SK-N-MC (cell line): ENCODE measurements at regions not wholly inside any gene's neighbourhood (a gene's known extent, or its start where the extent isn't known, plus 50 kb on each side); places are given as distances from the start of the nearest gene placed in this dataset.
"Not testable (repeated sequence)": the region's sequence is repeated elsewhere in the genome, so short reads cannot be mapped to it uniquely, and the experiment has no call there.

Experiments used
- DNase-seq: peaks from one replicate; pipeline ENCODE4 v3.0.0-alpha.2; 2011; ENCODE audit warnings: low read depth, low spot score
- H3K27ac ChIP-seq: fragments of 200-600 bp; sonication (generic); 2 replicates; pipeline ENCODE4 v1.5.1; 2016; ENCODE audit warnings: mixed run types
- H3K36me3 ChIP-seq: fragments of 200-600 bp; sonication (generic); 2 replicates; pipeline ENCODE4 v1.6.1; 2017; ENCODE audit warnings: antibody characterized with exemption, low read length, mixed read lengths; ENCODE audit not compliant: insufficient read depth
- H3K4me3 ChIP-seq: fragments of 200-600 bp; sonication (generic); 2 replicates; pipeline ENCODE4 v1.5.1; 2016
- H3K9ac ChIP-seq: fragments of 200-600 bp; sonication (generic); 2 replicates; pipeline ENCODE4 v1.8.0; 2017; ENCODE audit warnings: mixed run types, mixed read lengths; ENCODE audit not compliant: insufficient read length
- H3K9me3 ChIP-seq: fragments of 200-600 bp; sonication (generic); 2 replicates; pipeline ENCODE4 v1.6.1; 2017; ENCODE audit warnings: low read depth, mild to moderate bottlenecking, antibody characterized with exemption, low read length, moderate library complexity, mixed read lengths
- EZH2 ChIP-seq: fragments of 200-600 bp; sonication (generic); IDR thresholded peaks from one replicate; pipeline ENCODE4 v1.6.1; 2017; ENCODE audit warnings: antibody characterized with exemption
- FOXP2 ChIP-seq: optimal IDR thresholded peaks from 2 replicates; pipeline ENCODE3; 2011; ENCODE audit warnings: mild to moderate bottlenecking, moderate library complexity; ENCODE audit not compliant: insufficient read depth; ENCODE audit errors: extremely low read length, control extremely low read depth
- POLR2AphosphoS5 ChIP-seq: IDR thresholded peaks from 2 replicates; pipeline ENCODE4 v1.6.1; 2012; ENCODE audit warnings: mild to moderate bottlenecking, low read depth, low read length, borderline replicate concordance

- Histone ChIP-seq H3K27ac (no peak overlapping the region), H3K9ac (no peak overlapping the region), H3K4me3 (no peak overlapping the region), H3K9me3 (no peaks in the 10 kb centered on the region), H3K36me3 (no peaks in the 10 kb centered on the region)
- no peak for TF ChIP-seq POLR2AphosphoS5
- no peak for TF ChIP-seq EZH2
- TF ChIP-seq FOXP2, result no peak
- no peak for DNase-seq
Observed at GRCh38 chr6:168242940-168243225, 76.7 kb downstream of the DACT2 start.

GRCh38 chr6:168242111-168242939 is 77.3 kb downstream of the DACT2 start:
- TF ChIP-seq EZH2 (no peak), POLR2AphosphoS5 (no peak), FOXP2 (no peak)
- Histone ChIP-seq H3K9me3 (no peaks in the 10 kb centered on the region), H3K27ac (no peak overlapping the region), H3K36me3 (no peaks in the 10 kb centered on the region), H3K4me3 (no peak overlapping the region), H3K9ac (no peak overlapping the region)
- DNase-seq, result no peak

GRCh38 chr6:168240160-168240559 is 79.4 kb downstream of the DACT2 start:
- no peak overlapping the region for H3K27ac ChIP-seq
- no peaks in the 10 kb centered on the region for H3K9me3 ChIP-seq
- DNase-seq, result no peak
- TF ChIP-seq POLR2AphosphoS5 (no peak), FOXP2 (no peak), EZH2 (no peak)
- no peaks in the 10 kb centered on the region for H3K36me3 ChIP-seq
- H3K9ac ChIP-seq, result no peak overlapping the region
- H3K4me3 ChIP-seq, result no peak overlapping the region

- Histone ChIP-seq H3K4me3 (no peak overlapping the region), H3K27ac (no peak overlapping the region), H3K9me3 (no peaks in the 10 kb centered on the region), H3K9ac (no peak overlapping the region), H3K36me3 (no peaks in the 10 kb centered on the region)
- no peak for TF ChIP-seq POLR2AphosphoS5
- TF ChIP-seq FOXP2, result no peak
- no peak for TF ChIP-seq EZH2
- no peak for DNase-seq
Observed at GRCh38 chr6:168239044-168239773, 80.4 kb downstream of the DACT2 start.

GRCh38 chr6:168238159-168238909 is 81.2 kb downstream of the DACT2 start:
- Histone ChIP-seq H3K9me3 (no peaks in the 10 kb centered on the region), H3K9ac (no peak overlapping the region), H3K36me3 (no peaks in the 10 kb centered on the region), H3K4me3 (no peak overlapping the region), H3K27ac (no peak overlapping the region)
- no peak for DNase-seq
- no peak for TF ChIP-seq FOXP2

- H3K27ac ChIP-seq, H3K36me3 ChIP-seq, H3K9ac ChIP-seq, H3K9me3 ChIP-seq, H3K4me3 ChIP-seq, DNase-seq: not testable (repeated sequence)
Observed at GRCh38 chr6:168233875-168234213, 85.7 kb downstream of the DACT2 start.

- no peak overlapping the region for H3K27ac ChIP-seq
- no peak overlapping the region for H3K9ac ChIP-seq
- H3K4me3 ChIP-seq, result no peak overlapping the region
- H3K9me3 ChIP-seq, result no peaks in the 10 kb centered on the region
- no peak for DNase-seq
- no peak for TF ChIP-seq POLR2AphosphoS5
- TF ChIP-seq EZH2, result no peak
- no peak for TF ChIP-seq FOXP2
- no peaks in the 10 kb centered on the region for H3K36me3 ChIP-seq
Observed at GRCh38 chr6:168232989-168233874, 86.3 kb downstream of the DACT2 start.

GRCh38 chr6:168232528-168232927 is 87.0 kb downstream of the DACT2 start:
- Histone ChIP-seq H3K36me3 (no peaks in the 10 kb centered on the region), H3K9me3 (no peaks in the 10 kb centered on the region), H3K27ac (no peak overlapping the region), H3K9ac (no peak overlapping the region), H3K4me3 (no peak overlapping the region)
- TF ChIP-seq POLR2AphosphoS5 (no peak), FOXP2 (no peak), EZH2 (no peak)
- no peak for DNase-seq
